GM19452 (cell line): ENCODE measurements at regions not wholly inside any gene's neighbourhood (a gene's known extent, or its start where the extent isn't known, plus 50 kb on each side); places are given as distances from the start of the nearest gene placed in this dataset.
"Not testable (repeated sequence)": the region's sequence is repeated elsewhere in the genome, so short reads cannot be mapped to it uniquely, and the experiment has no call there.

Experiments used
- ATAC-seq: cut with Tn5 transposase; IDR thresholded peaks from one replicate; pipeline ENCODE4 v1.9.1; 2021; ENCODE audit not compliant: unreplicated experiment

- ATAC-seq, result no peak
Observed at GRCh38 chr10:4399556-4399955, 426.5 kb upstream of the AKR1E2 start.

- no peak for ATAC-seq
Observed at GRCh38 chr10:4398602-4399001, 427.4 kb upstream of the AKR1E2 start.

GRCh38 chr10:4397337-4397736 lies 428.7 kb upstream of the AKR1E2 start:
- ATAC-seq, result no peak

GRCh38 chr10:4396401-4397283 lies 429.4 kb upstream of the AKR1E2 start:
- no peak for ATAC-seq

GRCh38 chr10:4395731-4396130 lies 430.3 kb upstream of the AKR1E2 start:
- ATAC-seq, result no peak

- ATAC-seq, result not testable (repeated sequence)
Observed at GRCh38 chr10:4394455-4394854, 431.6 kb upstream of the AKR1E2 start.

- no peak for ATAC-seq
Observed at GRCh38 chr10:4391683-4392082, 434.3 kb upstream of the AKR1E2 start.

- no peak for ATAC-seq
Observed at GRCh38 chr10:4390219-4390618, 435.8 kb upstream of the AKR1E2 start.

- no peak for ATAC-seq
Observed at GRCh38 chr10:4385231-4385870, 440.7 kb upstream of the AKR1E2 start.

- no peak for ATAC-seq
Observed at GRCh38 chr10:4384245-4384644, 441.8 kb upstream of the AKR1E2 start.

GRCh38 chr10:4383651-4384098 lies 442.3 kb upstream of the AKR1E2 start:
- no peak for ATAC-seq

GRCh38 chr10:4382811-4383210 lies 443.2 kb upstream of the AKR1E2 start:
- ATAC-seq, result no peak

- ATAC-seq, result no peak
Observed at GRCh38 chr10:4373612-4374011, 452.4 kb upstream of the AKR1E2 start.

GRCh38 chr10:4373098-4373497 lies 452.9 kb upstream of the AKR1E2 start:
- no peak for ATAC-seq

GRCh38 chr10:4372601-4373000 lies 453.4 kb upstream of the AKR1E2 start:
- no peak for ATAC-seq

- no peak for ATAC-seq
Observed at GRCh38 chr10:4371691-4372295, 454.2 kb upstream of the AKR1E2 start.

GRCh38 chr10:4370376-4370775 lies 455.6 kb upstream of the AKR1E2 start:
- no peak for ATAC-seq

GRCh38 chr10:4361581-4361980 lies 464.4 kb upstream of the AKR1E2 start:
- ATAC-seq, result no peak

- ATAC-seq, result no peak
Observed at GRCh38 chr10:4359003-4359402, 467.0 kb upstream of the AKR1E2 start.

GRCh38 chr10:4357911-4358310 lies 468.1 kb upstream of the AKR1E2 start:
- ATAC-seq, result no peak

GRCh38 chr10:4355350-4355749 lies 470.7 kb upstream of the AKR1E2 start:
- ATAC-seq, result no peak

- no peak for ATAC-seq
Observed at GRCh38 chr10:4354382-4354812, 471.6 kb upstream of the AKR1E2 start.
